GM06990 (cell line): ENCODE measurements at regions not wholly inside any gene's neighbourhood (a gene's known extent, or its start where the extent isn't known, plus 50 kb on each side); places are given as distances from the start of the nearest gene placed in this dataset.
"Not testable (repeated sequence)": the region's sequence is repeated elsewhere in the genome, so short reads cannot be mapped to it uniquely, and the experiment has no call there.

Experiments
- DNase-seq: peaks from one replicate; pipeline ENCODE4 v3.0.0-alpha.2; 2011; ENCODE audit not compliant: insufficient read length; ENCODE audit errors: extremely low read depth
- H3K27me3 ChIP-seq: replicated peaks from 2 replicates; pipeline ENCODE4 v1.6.0; 2011; ENCODE audit warnings: low read length; ENCODE audit not compliant: control insufficient read depth, insufficient read depth
- H3K36me3 ChIP-seq: 2 replicates; pipeline ENCODE4 v1.5.1; 2011; ENCODE audit warnings: low read length; ENCODE audit not compliant: control insufficient read depth, insufficient read depth
- H3K4me3 ChIP-seq: replicated peaks from 2 replicates; pipeline ENCODE4 v1.5.1; 2011; ENCODE audit warnings: low read depth, mild to moderate bottlenecking, control low read depth, low read length
- CTCF ChIP-seq: IDR thresholded peaks from 2 replicates; pipeline ENCODE4 v1.5.1; 2011; ENCODE audit warnings: low read length, control low read depth, mild to moderate bottlenecking, inconsistent platforms; ENCODE audit not compliant: insufficient read depth, poor library complexity, severe bottlenecking

DNA sequence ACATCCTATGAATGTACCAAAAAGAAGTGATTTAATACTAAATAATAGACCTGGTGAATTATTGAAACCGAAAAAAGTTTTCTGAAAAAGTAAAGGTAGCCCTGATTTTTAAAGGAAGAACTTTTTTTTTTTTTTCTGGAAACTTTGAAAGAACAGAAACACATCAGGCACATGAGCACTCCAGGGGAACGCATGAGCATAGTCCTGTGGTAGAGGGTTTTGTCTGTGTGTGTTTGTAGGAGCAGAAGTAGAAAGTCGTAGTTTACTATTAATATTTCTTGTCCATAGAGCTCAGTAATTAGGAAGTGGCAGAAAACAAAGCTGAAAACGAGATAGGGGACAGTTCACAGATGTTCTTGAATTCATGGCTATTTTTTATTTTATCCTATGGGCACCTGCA lies 1175.9 kb upstream of the B3GALT2 start:
- no peak for DNase-seq
- H3K27me3 ChIP-seq, result no peaks in the 10 kb centered on the region
- TF ChIP-seq CTCF, result no peak
- no peak overlapping the region for H3K4me3 ChIP-seq
- H3K36me3 ChIP-seq, result no peaks in the 10 kb centered on the region

GRCh38 chr1:194361374-194362131 lies 1175.1 kb upstream of the B3GALT2 start:
- DNase-seq, result no peak
- Histone ChIP-seq H3K36me3 (no peaks in the 10 kb centered on the region), H3K27me3 (no peaks in the 10 kb centered on the region), H3K4me3 (no peak overlapping the region)
- no peak for TF ChIP-seq CTCF

DNA sequence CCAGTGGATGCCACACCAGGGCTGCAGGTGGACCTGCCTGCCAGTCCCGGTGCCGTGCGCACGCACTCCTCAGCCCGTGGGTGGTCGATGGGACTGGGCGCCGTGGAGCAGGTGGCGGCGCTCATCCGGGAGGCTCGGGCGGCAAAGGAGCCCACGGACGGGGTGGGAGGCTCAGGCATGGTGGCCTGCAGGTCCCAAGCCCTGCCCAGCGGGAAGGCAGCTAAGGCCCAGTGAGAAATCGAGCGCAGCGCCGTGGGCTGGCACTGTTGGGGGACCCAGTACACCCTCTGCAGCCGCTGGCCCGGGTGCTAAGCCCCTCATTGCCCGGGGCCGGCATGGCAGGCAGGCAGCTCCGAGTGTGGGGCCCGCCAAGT lies 1171.8 kb upstream of the B3GALT2 start:
- no peak for DNase-seq
- H3K27me3 ChIP-seq, result no peaks in the 10 kb centered on the region
- H3K4me3 ChIP-seq, result no peak overlapping the region
- no peaks in the 10 kb centered on the region for H3K36me3 ChIP-seq
- no peak for TF ChIP-seq CTCF

- DNase-seq, H3K36me3 ChIP-seq, H3K4me3 ChIP-seq, H3K27me3 ChIP-seq: not testable (repeated sequence)
These were observed 1171.3 kb upstream of the B3GALT2 start for GRCh38 chr1:194357573-194358207.

GRCh38 chr1:194355488-194356106 lies 1169.2 kb upstream of the B3GALT2 start:
- H3K27me3 ChIP-seq, result no peaks in the 10 kb centered on the region
- no peak overlapping the region for H3K4me3 ChIP-seq
- no peak for TF ChIP-seq CTCF
- no peak for DNase-seq
- no peaks in the 10 kb centered on the region for H3K36me3 ChIP-seq

- Histone ChIP-seq H3K27me3 (no peaks in the 10 kb centered on the region), H3K36me3 (no peaks in the 10 kb centered on the region)
- no peak for DNase-seq
These were observed 1166.7 kb upstream of the B3GALT2 start for GRCh38 chr1:194353121-194353520.

More at GRCh38 chr1:194353121-194353520, 1166.7 kb upstream of the B3GALT2 start:
- no peak overlapping the region for H3K4me3 ChIP-seq
- TF ChIP-seq CTCF, result no peak
